SK-N-SH (cell line): ENCODE measurements at regions not wholly inside any gene's neighbourhood (a gene's known extent, or its start where the extent isn't known, plus 50 kb on each side); places are given as distances from the start of the nearest gene placed in this dataset.

Experiments used
- CTCF ChIA-PET: fragments of 300-600, 350-600 bp; formaldehyde crosslinking; extraction: SDS; loops from one replicate; lab custom pipeline; 2021; lab: Yijun Ruan, JAX
- POLR2A ChIA-PET: fragments of 350-600 bp; sonication (Branson Sonifier 250); formaldehyde crosslinking; extraction: SDS; loops from one replicate; lab custom pipeline; 2020; ENCODE audit warnings: antibody characterized with exemption, inconsistent platforms; lab: Yijun Ruan, JAX
- DNase-seq: peaks from one replicate; pipeline ENCODE4 v3.0.0; 2012
- H2AFZ ChIP-seq: fragments of 200-600 bp; sonication (generic); 2 replicates; pipeline ENCODE4 v1.8.1; 2016; ENCODE audit warnings: antibody characterized with exemption, mild to moderate bottlenecking, low read depth
- H3F3A ChIP-seq: fragments of 200-600 bp; sonication (generic); replicated peaks from 2 replicates; pipeline ENCODE3; 2016; ENCODE audit warnings: antibody characterized with exemption, mild to moderate bottlenecking; ENCODE audit not compliant: insufficient read depth
- H3K27ac ChIP-seq, 2 experiments: fragments of 200-500 bp in 1 of 2; fragments of 200-600 bp in 1 of 2; sonication (Bioruptor generic) in 1 of 2; sonication (generic), shearing (Covaris generic) in 1 of 2; 2 replicates each; pipeline versions ENCODE4 v1.5.1 to v1.6.1; 2014 to 2016; ENCODE audit warnings: low read depth in 2 of 2, inconsistent platforms in 1 of 2, low read length in 1 of 2, mild to moderate bottlenecking in 1 of 2, mixed read lengths in 1 of 2
- H3K27me3 ChIP-seq: fragments of 200-600 bp; sonication (generic), shearing (Covaris generic); 2 replicates; pipeline ENCODE4 v1.6.1; 2016; ENCODE audit warnings: mixed run types; ENCODE audit not compliant: insufficient read depth
- H3K36me3 ChIP-seq, 2 experiments: fragments of 200-500 bp in 1 of 2; fragments of 200-600 bp in 1 of 2; sonication (Bioruptor generic) in 1 of 2; sonication (generic) in 1 of 2; replicated peaks in 1 of 2; 2 replicates each; pipeline versions ENCODE3 to v1.5.1; 2014 to 2016; ENCODE audit warnings: low read length in 1 of 2, mild to moderate bottlenecking in 1 of 2; ENCODE audit not compliant: insufficient read depth in 2 of 2, control insufficient read depth in 1 of 2
- H3K4me1 ChIP-seq, 2 experiments: fragments of 200-500 bp in 1 of 2; fragments of 200-600 bp in 1 of 2; sonication (Bioruptor generic) in 1 of 2; sonication (generic), shearing (Covaris generic) in 1 of 2; 2 replicates each; pipeline versions ENCODE4 v1.5.1 to v1.6.1; 2014 to 2016; ENCODE audit warnings: low read depth in 1 of 2, low read length in 1 of 2, mixed run types in 1 of 2; ENCODE audit not compliant: insufficient read depth in 2 of 2, control insufficient read depth in 1 of 2
- H3K4me2 ChIP-seq: fragments of 200-600 bp; sonication (generic), shearing (Covaris generic); 2 replicates; pipeline ENCODE4 v1.6.1; 2017; ENCODE audit warnings: mixed run types
- H3K4me3 ChIP-seq, 2 experiments: fragments of 200-500 bp in 1 of 2; fragments of 200-600 bp in 1 of 2; sonication (Bioruptor generic) in 1 of 2; sonication (generic), shearing (Covaris generic) in 1 of 2; 2 replicates each; pipeline versions ENCODE4 v1.5.1 to v1.8.1; 2014 to 2016; ENCODE audit warnings: low read depth in 2 of 2, inconsistent platforms in 1 of 2, low read length in 1 of 2, mild to moderate bottlenecking in 1 of 2, mixed read lengths in 1 of 2, moderate library complexity in 1 of 2
- H3K79me2 ChIP-seq: fragments of 200-600 bp; sonication (generic); 2 replicates; pipeline ENCODE4 v1.8.1; 2017; ENCODE audit warnings: mild to moderate bottlenecking; ENCODE audit not compliant: insufficient read depth
- H3K9ac ChIP-seq: fragments of 200-600 bp; sonication (generic); 2 replicates; pipeline ENCODE4 v1.6.1; 2017; ENCODE audit warnings: mixed run types
- H3K9me2 ChIP-seq: fragments of 200-600 bp; sonication (generic); 2 replicates; pipeline ENCODE4 v1.6.1; 2017; ENCODE audit warnings: mixed run types
- H3K9me3 ChIP-seq: fragments of 200-600 bp; sonication (generic); 2 replicates; pipeline ENCODE4 v1.6.1; 2017; ENCODE audit warnings: mixed run types, mild to moderate bottlenecking, moderate library complexity
- H4K20me1 ChIP-seq: fragments of 200-600 bp; sonication (generic); 2 replicates; pipeline ENCODE4 v1.6.1; 2017; ENCODE audit warnings: mild to moderate bottlenecking, mixed run types; ENCODE audit not compliant: insufficient read depth
- CHD2 ChIP-seq: fragments of 150-350 bp; IDR thresholded peaks from 2 replicates; pipeline ENCODE4 v1.6.1; 2018; ENCODE audit warnings: low read length; ENCODE audit not compliant: partially characterized antibody
- ELF1 ChIP-seq: IDR thresholded peaks from 2 replicates; pipeline ENCODE4 v1.4.0; 2012
- EP300 ChIP-seq, 2 experiments: IDR thresholded peaks; 2 replicates each; pipeline versions ENCODE4 v1.4.0 to v1.6.1; 2012; ENCODE audit warnings: borderline replicate concordance in 1 of 2, low read depth in 1 of 2, low read length in 1 of 2
- FOXJ3 ChIP-seq: sonication (generic); formaldehyde crosslinking; IDR thresholded peaks from 2 replicates; pipeline ENCODE4 v1.5.1; 2020; ENCODE audit warnings: mild to moderate bottlenecking, missing genetic modification reagents
- FOXM1 ChIP-seq: IDR thresholded peaks from 2 replicates; pipeline ENCODE4 v1.4.0; 2012; ENCODE audit warnings: low read depth, mild to moderate bottlenecking
- GATA2 ChIP-seq: sonication (generic); formaldehyde crosslinking; IDR thresholded peaks from 2 replicates; pipeline ENCODE4 v1.5.0; 2020; ENCODE audit warnings: mild to moderate bottlenecking, missing genetic modification reagents
- MAX ChIP-seq: IDR thresholded peaks from 2 replicates; pipeline ENCODE4 v1.4.0; 2012; ENCODE audit warnings: low read depth
- MXI1 ChIP-seq: IDR thresholded peaks from 2 replicates; pipeline ENCODE4 v1.6.1; 2012; ENCODE audit warnings: mild to moderate bottlenecking, low read depth, low read length, improper control_type of control experiment
- NRF1 ChIP-seq: IDR thresholded peaks from 2 replicates; pipeline ENCODE4 v1.6.1; 2012; ENCODE audit warnings: low read depth, mild to moderate bottlenecking, low read length
- RCOR1 ChIP-seq: fragments of 150-350 bp; IDR thresholded peaks from 2 replicates; pipeline ENCODE4 v1.6.1; 2017; ENCODE audit warnings: antibody characterized with exemption, low read length
- REST ChIP-seq: IDR thresholded peaks from 2 replicates; pipeline ENCODE4 v1.6.1; 2012; ENCODE audit warnings: mild to moderate bottlenecking, low read depth, low read length, moderate library complexity
- SIN3A ChIP-seq: IDR thresholded peaks from 2 replicates; pipeline ENCODE4 v1.6.1; 2012; ENCODE audit warnings: low read depth, mild to moderate bottlenecking, low read length, moderate library complexity, borderline replicate concordance
- TCF12 ChIP-seq: IDR thresholded peaks from 2 replicates; pipeline ENCODE4 v1.4.0; 2012
- TEAD4 ChIP-seq: IDR thresholded peaks from 2 replicates; pipeline ENCODE4 v1.4.0; 2012; ENCODE audit warnings: mild to moderate bottlenecking, borderline replicate concordance; ENCODE audit not compliant: insufficient read depth
- YY1 ChIP-seq: IDR thresholded peaks from 2 replicates; pipeline ENCODE4 v1.4.0; 2012; ENCODE audit warnings: low read depth, mild to moderate bottlenecking
- WGBS: methylation state at CpG from one replicate; pipeline ENCODE4 v1.1.6; 2017; ENCODE audit warnings: low lambda C conversion rate; 5-methylcytosine and 5-hydroxymethylcytosine counted together
- TF ChIP-seq, protein P1 (sequence below): fragments of 150-350 bp; IDR thresholded peaks from 2 replicates; pipeline ENCODE4 v1.6.1; 2017; ENCODE audit warnings: antibody characterized with exemption, low read length, low read depth, borderline replicate concordance

- TF ChIP-seq, protein P1, sequence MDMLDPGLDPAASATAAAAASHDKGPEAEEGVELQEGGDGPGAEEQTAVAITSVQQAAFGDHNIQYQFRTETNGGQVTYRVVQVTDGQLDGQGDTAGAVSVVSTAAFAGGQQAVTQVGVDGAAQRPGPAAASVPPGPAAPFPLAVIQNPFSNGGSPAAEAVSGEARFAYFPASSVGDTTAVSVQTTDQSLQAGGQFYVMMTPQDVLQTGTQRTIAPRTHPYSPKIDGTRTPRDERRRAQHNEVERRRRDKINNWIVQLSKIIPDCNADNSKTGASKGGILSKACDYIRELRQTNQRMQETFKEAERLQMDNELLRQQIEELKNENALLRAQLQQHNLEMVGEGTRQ, result no peak
Observed at GRCh38 chr6:156175433-156175832, 601.7 kb upstream of the ARID1B start (continued).

- H3K27me3 ChIP-seq, result no peaks in the 10 kb centered on the region
- ChIA-PET POLR2A (no interaction called here), CTCF (no interaction called here)
- no peaks in the 10 kb centered on the region for H3K4me1 ChIP-seq
- H2AFZ ChIP-seq, result no peak overlapping the region
- no peaks in the 10 kb centered on the region for H3K36me3 ChIP-seq
- H3K9ac ChIP-seq, result no peak overlapping the region
- H3K9me2 ChIP-seq, result no peaks in the 10 kb centered on the region
- no peaks in the 10 kb centered on the region for H4K20me1 ChIP-seq
- 61% methylated on average over 11 of the region's 11 CpGs for WGBS
- DNase-seq, result no peak
- no peaks in the 10 kb centered on the region for H3F3A ChIP-seq
- no peak overlapping the region for H3K27ac ChIP-seq
- H3K4me2 ChIP-seq, result no peak overlapping the region
- no peaks in the 10 kb centered on the region for H3K9me3 ChIP-seq
- TF ChIP-seq RCOR1, result no peak
- TF ChIP-seq NRF1, result no peak
- no peak for TF ChIP-seq TEAD4
- TF ChIP-seq SIN3A, result no peak
- H3K79me2 ChIP-seq, result no peaks in the 10 kb centered on the region
- H3K4me3 ChIP-seq, result no peak overlapping the region
Observed at GRCh38 chr6:156174031-156174890, 602.9 kb upstream of the ARID1B start.

DNA sequence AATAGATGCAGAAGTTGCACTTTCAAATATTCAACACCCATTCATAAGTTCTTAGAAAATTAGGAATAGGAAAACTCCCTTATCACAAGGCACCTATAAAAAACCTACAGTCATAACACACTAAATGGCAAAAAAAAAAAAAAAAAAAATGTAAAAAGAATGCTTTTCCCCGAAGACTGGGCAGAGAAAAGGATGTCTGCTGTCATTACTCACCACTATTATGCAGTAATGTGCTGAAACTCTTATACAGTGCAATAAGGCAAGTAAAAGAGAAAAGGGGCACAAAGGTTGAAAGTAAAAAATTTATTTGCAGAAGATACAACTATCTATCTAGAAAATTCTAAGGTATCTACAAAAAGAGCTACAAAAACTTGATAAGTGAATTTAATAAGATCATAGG is 607.8 kb upstream of the ARID1B start:
- no peak overlapping the region for H3K4me2 ChIP-seq
- H3K4me3 ChIP-seq, result no peak overlapping the region
- 19% methylated on average over 1 of the region's 1 CpG for WGBS
- H3K4me1 ChIP-seq, result peaks cover 0 to 4% of the 10 kb centered on the region in 2 experiments; a peak in 1 of 4 replicates
- no peak overlapping the region for H2AFZ ChIP-seq
- POLR2A ChIA-PET, result no interaction called here
- H3F3A ChIP-seq, result no peaks in the 10 kb centered on the region
- no peaks in the 10 kb centered on the region for H3K79me2 ChIP-seq
- H3K9me2 ChIP-seq, result no peaks in the 10 kb centered on the region
- no peaks in the 10 kb centered on the region for H3K27me3 ChIP-seq
- H4K20me1 ChIP-seq, result no peaks in the 10 kb centered on the region
- TF ChIP-seq FOXJ3 (CRISPR knock-in tag) (no peak), YY1 (no peak), EP300 (IDR thresholded peaks at IDR 0.05; ENCODE audit: borderline replicate concordance in 1 of 2, low read depth in 1 of 2, low read length in 1 of 2) (no peak), TCF12 (no peak), GATA2 (CRISPR knock-in tag) (no peak), MAX (no peak), FOXM1 (no peak), CHD2 (no peak), REST (no peak), RCOR1 (no peak), ELF1 (no peak), MXI1 (no peak)
- TF ChIP-seq, protein P1, result no peak
- CTCF ChIA-PET, result no interaction called here
- DNase-seq, result no peak
- no peak overlapping the region for H3K9ac ChIP-seq
- H3K36me3 ChIP-seq, result no peaks in the 10 kb centered on the region
- H3K9me3 ChIP-seq, result no peaks in the 10 kb centered on the region
- H3K27ac ChIP-seq, result no peak overlapping the region
